Vagina (tissue), 2 donors: ENCODE measurements at regions not wholly inside any gene's neighbourhood (a gene's known extent, or its start where the extent isn't known, plus 50 kb on each side); places are given as distances from the start of the nearest gene placed in this dataset.

Experiments
- CTCF ChIP-seq, 3 experiments: fragments of 450-650 bp in 2 of 3; fragments of 200-600 bp in 1 of 3; sonication (generic) in 1 of 3; IDR thresholded peaks; one replicate each; pipeline ENCODE4 v1.5.1; 2017 to 2019; ENCODE audit warnings: antibody characterized with exemption in 3 of 3, mild to moderate bottlenecking in 2 of 3, moderate library complexity in 2 of 3
- POLR2A ChIP-seq, 2 donors: fragments of 450-650 bp; IDR thresholded peaks; one replicate each; pipeline ENCODE4 v1.6.1; 2017; ENCODE audit warnings: antibody characterized with exemption in 2 of 2, mild to moderate bottlenecking in 2 of 2, moderate library complexity in 2 of 2

DNA sequence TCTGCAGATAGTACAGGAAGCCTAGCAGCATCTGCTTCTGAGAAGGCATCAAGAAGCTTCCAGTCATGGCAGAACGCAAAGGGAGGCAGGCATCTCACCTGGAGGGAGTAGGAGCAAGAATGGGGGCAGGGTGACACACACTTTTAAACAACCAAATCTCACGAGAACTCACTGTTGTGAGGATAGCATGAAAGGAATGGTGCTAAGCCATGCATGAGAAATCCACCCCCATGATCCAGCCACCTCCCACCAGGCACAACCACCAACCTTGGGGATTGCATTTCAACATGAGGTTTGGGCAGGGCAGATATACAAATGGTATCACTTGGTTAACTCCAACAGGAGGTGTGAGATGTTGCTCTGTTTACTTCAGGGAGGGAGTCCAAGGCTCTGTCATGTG lies 612.0 kb upstream of the KIRREL3 start:
- TF ChIP-seq POLR2A (IDR thresholded peaks at IDR 0.05) (no peak), CTCF (IDR thresholded peaks at IDR 0.05) (no peak)
